GM19438 (cell line): ENCODE measurements at regions not wholly inside any gene's neighbourhood (a gene's known extent, or its start where the extent isn't known, plus 50 kb on each side); places are given as distances from the start of the nearest gene placed in this dataset.
"Not testable (repeated sequence)": the region's sequence is repeated elsewhere in the genome, so short reads cannot be mapped to it uniquely, and the experiment has no call there.

ENCODE experiments used
- ATAC-seq: cut with Tn5 transposase; IDR thresholded peaks from one replicate; pipeline ENCODE4 v1.9.1; 2021; ENCODE audit warnings: low read depth; ENCODE audit not compliant: unreplicated experiment

DNA sequence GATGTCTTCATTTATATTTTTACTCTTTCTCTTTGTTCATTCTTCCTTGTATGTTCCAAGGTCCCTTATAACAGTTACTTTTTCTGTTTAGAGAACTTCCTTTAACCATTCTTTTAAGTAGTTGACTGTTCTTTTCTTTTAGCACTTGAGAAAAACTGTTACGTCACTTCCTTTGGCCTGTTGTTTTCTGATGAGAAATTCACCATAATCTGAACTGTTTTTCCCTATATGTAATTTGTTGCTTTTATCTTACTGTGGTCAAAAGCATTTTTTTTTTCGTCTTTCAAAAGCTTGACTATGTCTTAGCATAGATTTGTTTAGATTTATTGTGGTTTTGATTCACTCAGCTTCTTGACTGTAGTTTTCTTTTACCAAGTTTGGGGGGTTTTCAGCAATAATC is 1660.3 kb upstream of the PCDH10 start:
- ATAC-seq, result no peak

DNA sequence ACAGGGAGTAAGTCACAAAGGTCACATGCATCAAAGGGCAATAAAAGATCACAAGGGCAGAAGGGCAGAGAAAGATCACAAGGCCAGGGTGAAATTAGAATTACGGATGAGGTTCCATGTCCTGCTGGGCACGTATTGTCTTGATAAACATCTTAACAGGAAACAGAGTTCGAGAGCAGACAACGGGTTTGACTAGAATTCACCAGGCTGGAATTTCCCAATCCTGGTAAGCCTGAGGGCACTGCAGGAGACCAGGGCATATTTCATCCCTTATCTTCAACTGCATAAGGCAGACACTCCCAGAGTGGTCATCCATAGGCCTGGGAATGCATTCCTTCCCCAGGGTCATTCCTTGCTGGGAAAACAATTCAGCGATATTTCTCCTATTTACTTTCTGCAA is 1652.9 kb upstream of the PCDH10 start:
- ATAC-seq, result not testable (repeated sequence)

DNA sequence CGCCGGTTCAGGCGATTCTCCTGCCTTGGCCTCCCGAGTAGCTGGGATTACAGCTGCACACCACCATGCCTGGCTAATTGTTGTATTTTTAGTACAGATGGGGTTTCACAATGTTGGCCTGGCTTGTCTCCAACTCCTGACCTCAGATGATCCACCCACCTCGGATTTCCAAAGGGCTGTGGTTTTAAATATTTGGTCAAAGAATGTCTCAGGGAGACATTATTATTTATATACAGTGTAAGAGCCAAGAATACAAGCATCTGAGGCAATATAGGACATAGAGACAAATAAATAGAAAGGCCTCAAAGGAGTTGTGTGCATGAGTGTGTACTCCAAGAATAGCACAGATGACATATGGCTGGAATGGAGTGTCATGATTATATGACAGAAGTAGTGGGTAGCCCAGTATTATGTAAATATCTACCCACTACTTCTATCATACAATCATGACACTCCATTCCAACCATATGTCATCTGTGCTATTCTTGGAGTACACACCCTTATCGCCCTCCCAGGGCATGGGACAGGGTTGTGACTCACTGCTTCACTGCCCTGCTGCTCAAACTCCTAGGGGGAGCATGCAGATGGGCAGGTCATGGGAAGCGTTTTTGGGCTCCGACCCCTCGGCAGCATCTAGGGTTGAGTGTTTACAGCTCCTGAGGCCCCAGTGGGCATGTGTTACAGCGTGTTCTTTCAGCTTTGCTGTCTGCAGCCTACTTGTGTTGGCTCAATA is 1649.8 kb upstream of the PCDH10 start:
- no peak for ATAC-seq

DNA sequence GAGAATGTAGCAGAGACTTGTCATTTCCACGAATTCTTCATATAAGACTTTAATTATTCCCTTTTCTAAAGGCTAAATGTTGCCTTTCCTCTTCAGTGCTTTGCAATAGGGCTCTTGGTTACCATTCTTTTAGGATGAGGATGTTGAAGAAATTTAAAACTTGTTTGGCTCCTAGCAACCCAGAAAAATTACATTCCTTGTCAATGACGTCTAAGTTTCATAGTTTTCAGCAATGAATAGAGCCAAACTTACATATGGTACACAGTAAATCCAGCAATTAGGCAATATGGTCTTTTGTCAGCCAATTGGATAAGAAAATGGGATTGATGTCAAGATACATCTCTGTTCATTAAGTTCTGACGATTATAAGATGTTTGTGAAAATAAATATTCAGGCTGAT is 1639.6 kb upstream of the PCDH10 start:
- no peak for ATAC-seq

DNA sequence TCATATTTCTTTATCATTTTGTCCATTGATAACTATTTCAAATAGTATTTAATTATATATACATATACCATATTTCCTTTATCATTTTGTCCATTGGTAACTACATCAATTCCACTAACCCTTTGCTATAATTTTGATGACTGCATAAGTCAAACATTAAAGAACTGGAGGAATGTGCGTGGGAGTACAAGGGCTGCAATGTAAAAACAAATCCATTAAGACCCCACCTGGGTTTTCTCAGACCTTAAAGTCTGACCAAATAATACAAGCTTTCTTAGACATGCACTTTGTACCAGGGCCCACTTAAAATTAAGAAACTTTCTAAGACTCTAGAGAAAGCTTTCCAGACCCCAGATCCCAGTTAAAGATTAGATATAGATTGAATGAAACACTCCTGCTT is 1622.4 kb upstream of the PCDH10 start:
- no peak for ATAC-seq

DNA sequence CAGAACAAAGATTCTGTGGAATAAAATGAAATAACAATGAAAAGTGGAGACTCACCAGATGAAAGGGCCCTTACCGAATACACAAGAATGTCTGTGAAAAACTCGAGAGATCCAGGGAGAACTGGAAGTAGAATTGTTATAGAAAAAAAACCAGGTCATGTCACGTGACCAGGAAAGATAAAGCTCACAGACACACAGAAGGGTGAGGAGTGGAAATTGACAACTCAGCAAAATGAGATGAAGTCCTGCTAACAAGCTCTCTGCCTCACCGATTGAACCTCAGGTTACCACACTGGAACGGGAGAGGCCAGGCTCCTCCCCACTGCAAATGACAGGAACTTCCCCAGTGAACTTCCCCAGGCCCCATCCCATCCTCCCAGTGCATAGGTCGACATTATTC is 1618.0 kb upstream of the PCDH10 start:
- ATAC-seq, result no peak

DNA sequence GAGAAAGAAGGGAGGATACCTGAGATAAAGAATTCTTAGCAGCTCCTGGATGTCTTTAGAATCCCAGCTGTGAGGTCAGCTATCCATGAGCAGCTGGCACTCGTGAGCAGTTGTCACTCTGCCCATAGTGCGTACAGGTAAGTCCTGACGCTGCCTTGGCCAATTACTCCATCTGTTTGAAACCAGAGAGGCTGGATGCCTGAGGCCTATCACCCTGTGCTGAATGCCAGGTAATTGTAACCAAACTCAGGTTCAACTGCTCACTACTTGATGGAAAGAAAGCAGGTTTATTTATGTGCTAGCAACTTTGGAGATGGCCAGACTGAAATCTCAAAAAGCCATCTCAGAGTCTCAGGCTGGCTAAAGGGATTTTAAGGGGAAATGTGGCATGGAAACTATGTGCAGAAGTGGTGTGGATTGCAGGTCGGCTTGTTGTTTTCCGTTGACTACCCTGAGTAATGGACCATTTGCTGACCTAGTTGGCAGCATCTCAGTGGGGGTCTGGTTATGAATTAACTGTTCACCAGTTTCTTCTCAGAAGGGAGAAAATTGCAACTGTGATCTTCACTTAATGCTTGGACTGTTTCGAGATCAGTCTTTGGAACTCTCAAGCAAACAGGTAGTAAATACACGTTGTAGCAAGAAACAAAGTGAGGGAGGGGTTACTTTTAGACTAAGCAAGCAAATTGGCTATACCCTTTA is 1614.0 kb upstream of the PCDH10 start:
- no peak for ATAC-seq

DNA sequence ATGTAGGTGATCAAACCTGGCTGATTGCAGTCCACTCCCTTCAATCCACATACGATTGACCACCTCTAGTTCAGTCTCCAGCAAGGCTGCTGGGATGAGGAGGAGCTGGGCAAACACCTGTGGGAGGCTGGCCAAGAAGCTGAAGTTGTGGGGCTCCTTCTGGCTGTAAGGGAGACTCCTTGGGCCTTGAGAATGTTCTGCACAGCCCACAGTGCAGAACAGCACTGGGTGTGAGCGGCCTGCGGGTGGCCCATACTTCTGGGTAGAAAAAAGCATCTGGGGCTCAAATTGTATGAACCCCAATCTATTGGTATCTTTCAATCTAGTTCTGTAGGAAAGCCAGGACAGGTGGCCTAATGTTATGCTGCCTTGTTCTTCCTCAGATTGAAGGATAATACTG is 1608.8 kb upstream of the PCDH10 start:
- no peak for ATAC-seq

DNA sequence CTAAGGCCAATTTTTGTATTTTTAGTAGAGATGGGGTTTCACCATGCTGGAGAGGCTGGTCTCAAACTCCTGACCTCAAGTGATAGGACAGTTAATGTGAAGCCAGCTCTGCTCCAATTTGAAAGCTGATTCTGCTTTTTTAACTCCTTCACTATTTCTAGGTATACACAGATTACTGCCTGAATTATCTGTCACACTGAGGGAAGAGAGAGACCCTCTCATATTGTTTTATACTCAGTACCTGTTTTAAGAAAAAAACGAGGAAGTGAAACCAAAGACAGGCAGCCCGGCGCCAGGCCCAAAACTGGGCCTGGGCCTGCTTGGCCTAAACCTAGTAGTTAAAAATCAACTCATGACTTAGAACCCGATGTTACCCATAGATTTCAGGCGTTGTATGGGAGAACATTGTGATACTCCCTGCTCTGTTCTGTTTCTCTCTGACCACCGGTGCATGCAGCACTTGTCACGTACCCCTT is 1601.5 kb upstream of the PCDH10 start:
- peak; percentile 71 for ATAC-seq

DNA sequence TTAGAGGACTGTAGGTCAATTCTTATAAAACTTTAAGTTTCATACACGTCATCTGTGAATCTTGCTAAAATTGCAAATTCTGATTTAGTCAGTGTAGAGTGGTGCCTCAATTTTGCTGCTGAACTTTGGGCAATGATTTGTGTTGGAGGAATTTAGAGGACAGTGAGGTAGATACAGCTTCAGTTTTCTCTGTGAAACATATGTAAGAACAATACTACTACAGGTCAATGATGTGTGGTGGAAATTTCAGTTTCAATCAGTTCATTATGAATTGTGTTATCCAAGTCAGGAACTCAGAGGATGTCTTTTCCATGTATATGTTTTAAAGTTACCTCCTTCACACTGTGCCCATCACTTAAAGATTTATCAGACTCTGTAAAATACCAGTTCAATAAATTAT is 1597.8 kb upstream of the PCDH10 start:
- no peak for ATAC-seq

DNA sequence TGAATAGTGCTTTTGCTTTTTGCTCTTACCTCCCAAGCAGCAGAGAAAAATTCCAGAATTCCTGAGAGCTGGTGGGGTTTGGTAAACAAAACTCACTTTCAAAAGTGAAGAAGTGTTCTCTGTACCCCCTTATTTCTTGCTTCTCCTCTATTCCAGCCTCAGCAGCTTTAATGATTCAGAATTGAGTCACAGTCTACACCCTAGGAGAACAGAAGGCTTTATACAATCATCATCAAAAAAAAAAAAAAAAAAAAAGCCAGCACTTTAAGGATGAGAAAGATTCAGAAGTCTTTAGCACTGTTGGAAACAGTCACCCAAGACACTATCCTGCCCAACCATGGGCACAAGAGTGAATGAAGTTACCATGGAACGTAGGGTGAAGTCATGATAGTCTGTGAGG is 1583.1 kb upstream of the PCDH10 start:
- no peak for ATAC-seq

DNA sequence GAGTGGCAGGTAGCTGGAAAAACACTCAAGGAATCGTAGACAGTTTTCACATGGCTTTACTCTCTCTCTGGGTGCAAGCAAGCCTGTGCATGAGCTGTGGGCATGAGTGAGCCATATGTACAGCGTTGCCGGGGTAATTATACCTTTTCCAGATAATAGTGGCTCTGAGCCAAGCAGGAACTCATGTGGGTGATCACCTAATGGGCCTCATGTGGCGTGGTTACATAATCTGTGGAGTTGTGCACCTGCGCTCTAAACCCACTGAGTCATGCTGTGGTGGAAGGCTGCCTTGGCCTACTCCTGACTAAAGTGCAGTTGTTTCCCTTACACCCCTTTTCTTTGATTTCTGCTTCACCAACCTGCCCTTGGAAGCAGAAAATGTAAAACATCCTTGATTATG is 1564.5 kb upstream of the PCDH10 start:
- ATAC-seq, result no peak

DNA sequence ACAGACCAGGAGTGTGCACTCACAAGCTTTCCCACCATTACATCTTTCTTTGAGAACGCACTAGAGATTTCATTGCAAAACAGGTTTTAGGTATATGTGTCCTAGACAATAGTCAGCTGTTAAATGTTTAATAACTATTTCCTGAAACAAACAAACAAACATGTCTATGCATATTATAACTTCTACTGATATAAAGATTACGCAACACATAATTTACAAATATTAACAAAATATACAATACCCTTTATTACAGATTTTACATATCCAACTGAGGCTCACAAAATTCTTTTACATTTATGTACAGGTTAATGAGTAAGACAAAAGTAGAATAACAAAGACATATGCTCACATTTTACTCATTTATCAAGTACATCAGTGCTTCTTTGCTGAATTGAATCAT is 1554.0 kb upstream of the PCDH10 start:
- ATAC-seq, result no peak

DNA sequence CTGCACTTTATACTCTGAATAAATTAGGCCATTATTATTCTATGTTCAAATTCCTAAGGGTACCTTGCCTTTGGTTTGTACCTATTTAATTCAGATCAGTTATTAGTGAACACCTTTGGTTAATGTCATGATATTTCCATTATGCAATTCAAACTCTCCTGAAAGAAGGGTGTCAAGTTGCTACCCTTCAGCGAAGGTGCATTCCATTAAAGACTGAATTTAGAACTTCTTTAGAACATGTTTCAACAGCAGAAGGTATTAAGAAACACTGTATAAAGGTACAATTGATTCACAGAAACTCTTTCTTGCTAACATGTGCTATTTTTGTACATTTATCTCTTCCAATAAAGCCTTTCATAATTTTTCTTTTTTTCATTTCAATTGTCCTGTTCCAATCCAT is 1545.4 kb upstream of the PCDH10 start:
- ATAC-seq, result no peak

DNA sequence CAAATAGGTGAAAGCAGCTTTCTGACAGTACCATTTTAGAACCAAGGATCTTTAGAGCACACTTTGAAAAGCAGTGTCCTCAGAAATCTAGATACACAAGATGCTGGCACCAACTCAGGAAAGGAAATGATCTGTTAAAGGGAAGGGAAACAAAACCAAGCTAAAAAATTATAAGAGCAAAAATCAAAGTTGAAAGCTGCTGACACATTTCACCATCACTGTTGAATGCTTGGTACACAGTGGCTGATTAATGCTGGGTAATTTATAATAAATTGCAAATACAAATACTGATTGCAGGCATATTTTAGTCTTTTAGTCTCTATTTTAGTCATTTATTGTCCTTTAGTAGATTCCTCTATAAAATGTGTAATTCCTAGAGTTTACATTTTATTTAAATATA is 1540.1 kb upstream of the PCDH10 start:
- ATAC-seq, result no peak

DNA sequence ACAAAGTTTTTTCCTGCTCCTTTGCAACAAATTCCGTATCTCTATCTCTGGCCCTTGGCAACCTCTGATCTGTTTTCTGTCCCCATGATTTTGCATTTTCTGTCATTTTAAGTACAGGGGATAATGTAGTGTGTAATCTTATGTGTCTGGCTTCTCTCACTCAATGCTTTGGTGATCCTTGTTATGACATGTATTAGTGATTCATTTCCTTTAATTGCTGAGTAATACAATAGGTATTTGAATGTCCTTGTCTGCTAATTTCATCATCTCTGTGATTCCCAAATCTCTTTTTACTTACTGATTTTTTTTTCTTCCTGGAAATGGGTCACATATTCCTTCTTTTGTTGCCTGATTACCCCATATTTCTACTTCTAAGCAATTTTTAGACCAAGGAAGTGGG is 1538.6 kb upstream of the PCDH10 start:
- not testable (repeated sequence) for ATAC-seq

DNA sequence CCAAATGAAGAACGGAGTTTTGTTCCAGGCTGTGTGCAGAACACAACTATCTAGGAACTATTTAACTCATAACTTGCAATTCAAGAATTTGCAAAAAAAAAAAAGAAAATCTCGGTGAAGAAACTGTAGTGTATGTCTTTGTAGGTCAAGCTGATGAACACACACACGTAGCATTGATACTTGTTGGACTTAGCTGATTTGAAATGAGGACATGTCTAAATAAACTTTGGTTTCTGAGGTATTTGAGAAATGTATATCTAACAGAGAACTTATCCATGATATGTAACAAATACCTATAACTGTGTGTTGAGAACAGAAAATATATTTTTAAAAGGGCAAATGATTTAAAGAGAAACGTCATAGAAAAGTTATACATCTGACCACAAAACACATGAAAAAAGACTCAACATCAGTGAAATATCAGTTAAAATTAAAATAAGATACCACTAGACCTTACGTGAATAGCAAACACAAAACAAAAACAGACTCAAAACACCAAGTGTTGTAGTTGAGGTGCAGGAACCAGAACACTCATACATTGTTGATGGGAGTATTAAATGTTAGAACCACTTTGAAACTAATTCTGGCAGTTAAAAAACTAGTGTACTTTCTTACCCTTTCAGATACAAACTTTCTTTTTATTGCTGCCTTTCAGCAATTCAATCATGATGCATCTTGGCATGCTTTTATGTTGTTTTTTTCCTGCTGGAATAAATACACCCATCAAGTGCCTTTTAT is 1535.8 kb upstream of the PCDH10 start:
- ATAC-seq, result peak; percentile 36

DNA sequence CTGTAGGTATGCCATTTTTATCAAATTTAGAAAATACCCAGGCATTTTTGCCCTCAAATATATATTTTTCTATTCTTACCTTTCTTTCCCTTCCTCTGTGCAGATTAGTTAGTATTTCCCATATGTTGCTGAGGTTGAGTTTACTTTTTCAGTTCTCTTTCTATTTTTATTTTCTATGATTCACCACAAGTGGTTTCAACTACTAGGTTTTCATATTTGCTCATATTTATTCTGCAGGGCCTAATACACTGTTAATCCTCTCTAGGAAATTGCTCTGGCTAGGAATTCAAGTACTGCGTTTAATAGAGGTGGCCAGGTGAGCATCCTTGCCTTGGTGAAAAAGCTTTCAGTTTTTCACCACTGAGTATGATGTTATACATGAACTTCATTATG is 1535.3 kb upstream of the PCDH10 start:
- peak; percentile 87 for ATAC-seq

DNA sequence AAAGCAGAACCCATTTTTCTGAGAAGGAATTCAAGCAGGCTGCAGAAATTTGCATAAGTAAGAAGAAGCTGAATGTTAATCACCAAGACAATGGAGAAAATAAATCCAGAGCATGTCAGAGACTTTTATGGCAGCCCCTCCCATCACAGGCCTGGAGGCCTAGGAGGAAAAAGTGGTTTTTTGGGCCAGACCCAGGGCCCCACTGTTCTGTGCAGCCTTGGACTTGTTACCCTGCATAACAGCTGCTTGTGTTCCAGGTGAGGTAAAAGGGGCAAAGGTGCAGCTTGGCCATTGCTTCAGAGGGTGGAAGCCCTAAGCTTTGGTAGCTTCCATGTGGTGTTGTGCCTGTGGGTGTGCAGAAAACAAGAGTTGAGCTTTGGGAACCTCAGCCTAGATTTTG is 1516.2 kb upstream of the PCDH10 start:
- no peak for ATAC-seq

DNA sequence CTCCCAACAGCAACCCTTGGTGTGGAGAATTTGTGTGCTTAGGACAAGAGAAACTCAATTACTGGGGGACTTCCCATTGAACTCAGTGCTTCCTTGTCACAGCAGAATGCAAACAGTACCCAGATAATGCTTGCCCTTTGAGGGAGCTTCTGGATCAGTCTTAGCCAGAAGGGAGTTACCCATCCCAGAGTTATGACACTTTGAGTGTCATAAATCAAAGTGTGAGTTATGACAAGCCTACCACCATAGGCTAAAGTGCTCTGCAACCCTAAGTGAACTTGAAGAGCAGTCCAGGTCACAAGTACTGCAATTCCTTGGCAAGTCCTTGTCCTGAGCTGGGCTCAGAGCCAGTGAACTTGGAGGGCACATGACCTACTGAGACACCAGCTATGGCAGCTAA is 1513.9 kb upstream of the PCDH10 start:
- no peak for ATAC-seq

DNA sequence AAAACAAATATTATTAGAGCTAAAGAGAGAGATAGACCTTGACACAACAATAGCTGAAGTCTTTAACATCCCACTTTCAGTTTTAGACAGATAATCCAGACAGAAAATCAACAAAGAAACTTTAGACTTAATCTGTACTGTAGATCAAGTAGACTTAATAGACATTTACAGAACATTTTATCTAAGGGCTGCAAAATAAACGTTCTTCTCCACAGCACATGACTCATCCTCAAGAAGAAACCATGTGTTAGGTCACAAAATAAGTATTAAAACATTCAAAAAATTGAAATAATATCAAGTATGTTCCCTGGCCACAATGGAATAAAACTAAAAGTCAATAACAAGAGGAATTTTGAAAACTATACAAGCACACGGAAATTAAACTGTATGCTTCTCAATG is 1510.3 kb upstream of the PCDH10 start:
- ATAC-seq, result no peak

DNA sequence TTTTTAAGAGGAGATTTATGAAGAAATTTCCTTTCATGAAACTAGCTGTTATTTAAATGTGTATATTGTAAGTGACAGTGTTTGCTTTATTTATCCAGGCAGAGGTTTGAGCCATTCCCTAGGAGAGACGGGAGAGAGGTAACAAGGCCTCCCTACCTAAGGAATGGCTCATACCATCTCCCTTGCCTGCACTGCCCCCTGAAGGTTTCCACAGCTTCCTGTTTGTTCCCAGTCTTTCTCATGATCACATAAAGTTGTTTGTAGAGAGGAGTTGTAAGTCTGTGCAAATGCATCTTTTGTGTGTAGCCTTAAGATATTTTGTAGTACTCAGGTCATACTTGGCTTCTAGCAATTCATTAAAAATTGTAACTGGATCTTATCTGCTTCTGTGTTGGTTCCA is 1504.5 kb upstream of the PCDH10 start:
- no peak for ATAC-seq
